HG03025 (cell line): ENCODE measurements at regions not wholly inside any gene's neighbourhood (a gene's known extent, or its start where the extent isn't known, plus 50 kb on each side); places are given as distances from the start of the nearest gene placed in this dataset.

Source experiments
- ATAC-seq: cut with Tn5 transposase; IDR thresholded peaks from one replicate; pipeline ENCODE4 v1.9.1; 2021; ENCODE audit warnings: mild to moderate bottlenecking, moderate library complexity; ENCODE audit not compliant: unreplicated experiment, low FRiP score

- ATAC-seq, result no peak
Observed at GRCh38 chr13:107238262-107238981, 670.5 kb upstream of the ARGLU1 start.

DNA sequence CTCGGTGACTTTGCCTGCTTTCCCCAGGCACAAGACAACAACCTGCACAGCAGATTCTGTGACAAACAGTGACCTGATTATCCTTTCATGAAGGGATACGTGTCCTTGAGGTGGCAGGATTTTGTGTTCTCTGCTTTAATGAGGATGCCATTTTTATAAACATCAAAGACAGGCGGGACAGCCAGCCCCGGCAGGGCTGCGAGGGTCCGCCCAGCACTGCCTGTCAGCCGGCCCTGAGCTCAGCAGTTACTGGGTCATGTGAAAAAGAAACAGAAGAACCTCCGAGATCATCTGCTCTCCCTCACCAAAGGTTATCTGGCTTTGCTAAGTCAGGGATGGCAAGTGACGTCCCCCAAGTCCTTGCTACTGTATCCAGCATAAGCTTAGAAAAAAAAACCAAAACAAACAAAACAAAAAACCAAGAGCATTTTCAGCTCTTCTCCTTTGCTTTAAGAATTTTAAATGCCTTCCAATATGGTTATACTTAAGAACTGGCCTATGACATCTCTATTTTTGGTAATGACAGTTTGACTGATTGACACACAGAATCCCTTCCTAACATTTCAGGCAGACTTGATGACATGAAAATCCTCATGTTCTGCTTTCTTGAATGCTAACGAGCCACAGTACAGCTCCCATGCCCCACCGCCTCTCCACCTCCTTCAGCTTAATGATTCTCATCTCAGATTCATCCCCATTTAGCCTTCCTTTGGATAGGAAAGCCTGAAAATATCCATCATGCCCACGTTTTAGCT lies 666.6 kb upstream of the ARGLU1 start:
- no peak for ATAC-seq

- ATAC-seq, result no peak
Observed at GRCh38 chr13:107233541-107233940, 665.6 kb upstream of the ARGLU1 start.

DNA sequence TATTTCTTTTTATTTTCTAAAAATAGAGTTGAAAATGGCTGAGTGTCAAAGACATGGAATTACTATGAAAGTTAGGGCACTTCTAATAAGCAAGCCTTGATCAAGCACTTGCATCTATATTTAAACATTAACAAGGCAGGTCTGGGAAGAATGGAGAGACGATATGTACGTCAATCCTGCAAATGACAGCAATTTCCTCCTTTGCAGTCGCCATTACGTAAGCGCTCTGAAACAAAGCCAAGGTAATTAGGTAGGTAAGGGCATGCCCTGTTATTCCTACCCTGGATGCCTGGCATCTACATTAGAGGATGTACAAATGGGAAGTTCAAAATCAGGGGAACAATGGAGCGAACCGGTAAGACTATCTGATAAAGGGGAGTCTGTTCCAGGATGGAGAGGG lies 664.0 kb upstream of the ARGLU1 start:
- no peak for ATAC-seq

DNA sequence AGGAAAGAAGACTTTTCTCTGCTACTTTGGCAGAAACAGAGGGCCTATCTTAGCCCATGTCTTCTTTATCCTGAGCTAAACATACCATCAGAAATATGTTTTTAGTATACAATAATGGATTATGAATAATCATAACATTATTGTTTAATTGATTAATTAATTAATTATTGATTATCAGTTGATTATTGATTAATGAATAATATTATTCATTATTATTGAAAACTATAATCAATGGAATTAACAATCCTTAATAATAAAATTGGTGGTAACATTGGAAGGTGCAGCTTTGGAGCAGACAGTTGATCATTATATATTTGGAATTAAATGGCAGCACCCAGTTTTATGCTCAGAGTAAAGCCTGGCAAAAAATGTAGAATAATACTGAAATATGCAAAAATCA lies 655.9 kb upstream of the ARGLU1 start:
- ATAC-seq, result no peak

GRCh38 chr13:107222597-107222996 lies 654.7 kb upstream of the ARGLU1 start:
- no peak for ATAC-seq

DNA sequence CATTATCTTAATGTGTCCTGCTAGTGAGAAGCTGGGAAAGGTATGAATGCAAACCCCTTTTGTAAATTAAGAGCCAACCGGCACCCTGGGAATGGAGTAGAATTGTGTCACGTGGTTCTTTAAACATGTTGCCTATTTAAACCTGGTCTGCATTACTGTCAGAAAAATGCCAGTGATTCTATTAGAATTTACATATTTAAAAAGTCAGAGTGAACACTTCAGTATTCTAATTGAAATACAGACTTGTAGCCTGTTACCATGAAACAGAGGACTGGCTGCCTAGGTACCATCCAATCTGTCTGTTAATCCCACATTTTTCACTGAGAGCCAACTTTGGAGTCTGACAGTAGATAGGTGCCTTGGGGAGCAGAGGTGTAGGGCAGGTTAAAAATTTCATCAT lies 652.3 kb upstream of the ARGLU1 start:
- ATAC-seq, result no peak

GRCh38 chr13:107217251-107217650 lies 649.3 kb upstream of the ARGLU1 start:
- ATAC-seq, result no peak

- ATAC-seq, result no peak
Observed at GRCh38 chr13:107216046-107216755, 648.3 kb upstream of the ARGLU1 start.

- ATAC-seq, result peak; percentile 99
Observed at GRCh38 chr13:107211073-107211472, 643.1 kb upstream of the ARGLU1 start.

GRCh38 chr13:107210723-107211030 lies 642.7 kb upstream of the ARGLU1 start:
- no peak for ATAC-seq

- no peak for ATAC-seq
Observed at GRCh38 chr13:107209824-107210722, 642.1 kb upstream of the ARGLU1 start.

- no peak for ATAC-seq
Observed at GRCh38 chr13:107208889-107209288, 641.0 kb upstream of the ARGLU1 start.

DNA sequence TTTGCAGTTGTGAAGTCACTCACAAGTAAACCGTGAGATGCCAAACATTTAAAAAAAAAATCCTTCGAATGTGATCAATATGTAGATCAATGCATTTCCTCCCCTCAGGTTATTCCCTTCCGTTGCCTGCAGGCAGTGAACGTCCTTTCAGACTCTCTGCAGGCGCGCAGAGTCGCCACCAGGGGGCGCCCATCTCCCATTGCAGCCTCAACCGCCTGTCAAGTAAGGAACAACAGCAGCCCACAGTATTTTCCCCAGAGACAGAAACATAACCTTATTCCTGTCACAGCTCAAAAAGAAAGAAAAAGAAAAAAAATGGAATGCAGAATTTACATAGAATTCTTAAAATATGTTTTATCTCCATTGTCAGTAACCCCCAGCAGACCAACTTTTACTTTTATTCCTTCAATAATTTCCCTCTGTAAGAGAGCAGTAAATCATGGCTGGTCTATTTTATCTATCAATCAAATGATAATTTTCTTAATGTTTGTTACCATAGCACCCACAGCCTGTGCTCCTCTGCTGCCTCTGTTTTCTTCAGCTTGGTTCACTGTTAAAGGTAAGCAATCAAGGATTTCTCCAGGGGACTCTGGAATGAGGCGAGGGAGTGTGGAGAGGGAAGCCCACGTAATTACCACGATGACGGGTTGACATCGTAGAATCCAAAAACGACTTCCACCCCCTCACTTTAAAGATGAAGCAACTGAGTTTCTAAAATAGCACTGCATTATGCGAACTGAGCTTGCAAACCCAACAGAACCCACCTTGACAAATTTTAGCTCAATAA lies 637.6 kb upstream of the ARGLU1 start:
- ATAC-seq, result peak; percentile 89

- ATAC-seq, result no peak
Observed at GRCh38 chr13:107203146-107203847, 635.4 kb upstream of the ARGLU1 start.

- no peak for ATAC-seq
Observed at GRCh38 chr13:107202371-107203023, 634.6 kb upstream of the ARGLU1 start.

DNA sequence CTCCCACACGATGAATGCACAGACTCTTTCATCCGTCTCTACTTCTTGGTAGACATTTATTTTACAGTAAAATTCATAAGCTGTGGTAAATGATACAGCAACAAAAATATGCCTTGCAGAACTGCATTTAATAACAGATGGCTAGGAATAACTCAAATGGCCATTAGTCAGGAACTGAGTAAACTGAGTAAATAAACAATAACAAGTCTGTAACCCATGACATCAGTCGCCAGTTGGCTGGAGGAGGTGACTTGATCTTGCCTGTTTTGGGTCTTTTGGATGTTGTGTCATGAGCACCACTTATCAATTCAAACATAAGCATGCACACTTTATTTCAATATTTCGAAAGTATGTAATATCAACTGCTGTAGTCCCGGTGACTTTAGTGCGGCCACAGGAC lies 632.6 kb upstream of the ARGLU1 start:
- ATAC-seq, result no peak

DNA sequence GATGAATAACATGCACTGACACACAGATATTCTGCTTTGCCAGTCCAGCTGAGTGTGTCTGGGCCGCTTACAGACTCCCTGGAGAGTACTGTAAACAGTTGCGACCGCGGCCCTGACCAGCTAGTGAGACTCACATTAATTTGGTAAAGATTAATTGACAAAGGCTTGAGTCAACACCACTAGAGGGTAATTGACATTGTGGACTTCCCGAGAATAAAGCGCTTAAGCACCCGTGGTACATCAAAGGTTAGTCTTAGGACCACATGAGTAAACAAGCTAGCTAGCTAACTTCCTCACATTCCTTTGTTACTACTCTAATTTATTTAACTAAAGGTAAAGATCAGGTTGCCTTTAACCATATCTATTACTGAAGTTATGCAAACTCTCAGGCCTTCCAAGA lies 624.4 kb upstream of the ARGLU1 start:
- no peak for ATAC-seq

- no peak for ATAC-seq
Observed at GRCh38 chr13:107190065-107190464, 622.1 kb upstream of the ARGLU1 start.
